ENCODE measurements at regions not wholly inside any gene's neighbourhood (a gene's known extent, or its start where the extent isn't known, plus 50 kb on each side); places are given as distances from the start of the nearest gene placed in this dataset.

GRCh38 chr3:124514683-124515082 lies 215.6 kb upstream of the UMPS start:
- no peak for DNase-seq (ENCODE audit: low spot score)
- no peak for TF ChIP-seq CTCF (IDR thresholded peaks at IDR 0.05; ENCODE audit: extremely low read depth, missing control alignments)

GRCh38 chr3:124516333-124516732 lies 213.9 kb upstream of the UMPS start:
- DNase-seq (ENCODE audit: low spot score) = no peak
- no peak for TF ChIP-seq CTCF (IDR thresholded peaks at IDR 0.05; ENCODE audit: extremely low read depth, missing control alignments)

- DNase-seq (ENCODE audit: low spot score) = no peak
- no peak for TF ChIP-seq CTCF (IDR thresholded peaks at IDR 0.05; ENCODE audit: extremely low read depth, missing control alignments)
Observed at GRCh38 chr3:124517306-124517705, 212.9 kb upstream of the UMPS start.

- TF ChIP-seq CTCF (IDR thresholded peaks at IDR 0.05; ENCODE audit: extremely low read depth, missing control alignments) = no peak
- no peak for DNase-seq (ENCODE audit: low spot score)
Observed at GRCh38 chr3:124518350-124518749, 211.9 kb upstream of the UMPS start.

GRCh38 chr3:124519591-124520194 lies 210.6 kb upstream of the UMPS start:
- DNase-seq (ENCODE audit: low spot score) = no peak
- no peak for TF ChIP-seq CTCF (IDR thresholded peaks at IDR 0.05; ENCODE audit: extremely low read depth, missing control alignments)

GRCh38 chr3:124520970-124521369 lies 209.3 kb upstream of the UMPS start:
- TF ChIP-seq CTCF (IDR thresholded peaks at IDR 0.05; ENCODE audit: extremely low read depth, missing control alignments) = no peak
- DNase-seq (ENCODE audit: low spot score) = no peak

- TF ChIP-seq CTCF (IDR thresholded peaks at IDR 0.05; ENCODE audit: extremely low read depth, missing control alignments) = no peak
- DNase-seq (ENCODE audit: low spot score) = no peak
Observed at GRCh38 chr3:124522082-124522625, 208.1 kb upstream of the UMPS start.
